ENCODE measurements at regions not wholly inside any gene's neighbourhood (a gene's known extent, or its start where the extent isn't known, plus 50 kb on each side); places are given as distances from the start of the nearest gene placed in this dataset.

DNA sequence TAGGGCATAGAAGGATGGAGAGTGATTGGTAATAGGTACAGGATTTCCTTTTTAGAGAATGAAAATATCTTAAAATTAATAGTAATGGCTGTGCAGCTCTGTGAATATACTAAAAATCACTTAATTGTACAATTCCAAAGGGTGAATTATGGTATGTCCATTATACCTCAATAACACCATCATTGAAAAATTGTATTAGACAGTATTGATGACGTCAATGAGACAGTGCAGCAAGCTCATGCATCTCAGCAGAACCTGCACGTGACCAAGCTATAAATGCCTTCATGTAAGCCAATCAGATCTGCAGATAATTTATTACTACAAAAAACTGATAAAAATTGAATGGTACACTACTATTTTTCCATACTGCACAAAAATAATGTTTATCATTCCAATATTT is 354.4 kb upstream of the CDH19 start:
- H3K4me1 ChIP-seq, result no peaks in the 10 kb centered on the region
- TF ChIP-seq, protein P1, sequence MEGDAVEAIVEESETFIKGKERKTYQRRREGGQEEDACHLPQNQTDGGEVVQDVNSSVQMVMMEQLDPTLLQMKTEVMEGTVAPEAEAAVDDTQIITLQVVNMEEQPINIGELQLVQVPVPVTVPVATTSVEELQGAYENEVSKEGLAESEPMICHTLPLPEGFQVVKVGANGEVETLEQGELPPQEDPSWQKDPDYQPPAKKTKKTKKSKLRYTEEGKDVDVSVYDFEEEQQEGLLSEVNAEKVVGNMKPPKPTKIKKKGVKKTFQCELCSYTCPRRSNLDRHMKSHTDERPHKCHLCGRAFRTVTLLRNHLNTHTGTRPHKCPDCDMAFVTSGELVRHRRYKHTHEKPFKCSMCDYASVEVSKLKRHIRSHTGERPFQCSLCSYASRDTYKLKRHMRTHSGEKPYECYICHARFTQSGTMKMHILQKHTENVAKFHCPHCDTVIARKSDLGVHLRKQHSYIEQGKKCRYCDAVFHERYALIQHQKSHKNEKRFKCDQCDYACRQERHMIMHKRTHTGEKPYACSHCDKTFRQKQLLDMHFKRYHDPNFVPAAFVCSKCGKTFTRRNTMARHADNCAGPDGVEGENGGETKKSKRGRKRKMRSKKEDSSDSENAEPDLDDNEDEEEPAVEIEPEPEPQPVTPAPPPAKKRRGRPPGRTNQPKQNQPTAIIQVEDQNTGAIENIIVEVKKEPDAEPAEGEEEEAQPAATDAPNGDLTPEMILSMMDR (IDR thresholded peaks at IDR 0.05), result no peak
- intact Hi-C loops (cut with DNase I), result no loop called here
- no peak overlapping the region for H3K27ac ChIP-seq
- ATAC-seq, result no peak
- WGBS, 3 donors, result 69 to 75% (median 73%) methylated on average over 2 of the region's 2 CpGs
- H3K4me3 ChIP-seq, result no peak overlapping the region
- H3K36me3 ChIP-seq (ENCODE audit: insufficient read depth in 1 of 2, low read depth in 1 of 2), result no peaks in the 10 kb centered on the region
- no peaks in the 10 kb centered on the region for H3K9me3 ChIP-seq
- no peak for DNase-seq
- no peaks in the 10 kb centered on the region for H3K27me3 ChIP-seq (ENCODE audit: insufficient read depth in 3 of 3, low read length in 2 of 3)

DNA sequence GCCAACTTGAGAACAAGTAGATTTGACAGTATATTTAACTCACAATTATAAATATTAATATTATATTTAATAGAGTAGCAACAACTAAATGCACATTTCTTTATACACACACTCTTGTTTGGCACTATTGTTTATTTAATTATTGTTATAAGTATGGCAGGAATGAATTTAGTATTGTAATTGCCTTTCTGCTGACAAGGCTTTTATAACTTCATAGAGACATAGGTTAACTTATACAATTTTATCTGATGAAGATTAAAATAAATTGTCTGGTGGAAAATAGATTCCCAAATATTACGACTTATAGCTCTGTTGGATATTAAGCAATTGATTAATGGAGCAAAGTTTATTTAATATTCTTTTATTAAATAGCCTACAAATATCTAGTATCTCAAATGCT is 347.9 kb upstream of the CDH19 start:
- intact Hi-C loops (cut with DNase I), result no loop called here
- no peaks in the 10 kb centered on the region for H3K27me3 ChIP-seq (ENCODE audit: insufficient read depth in 3 of 3, low read length in 2 of 3)
- no peaks in the 10 kb centered on the region for H3K4me1 ChIP-seq
- H3K27ac ChIP-seq, result no peak overlapping the region
- TF ChIP-seq, protein P1 (IDR thresholded peaks at IDR 0.05), result no peak
- 74 to 81% (median 80%) methylated on average over 1 of the region's 1 CpG for WGBS, 3 donors
- H3K4me3 ChIP-seq, result no peak overlapping the region
- H3K9me3 ChIP-seq, result no peaks in the 10 kb centered on the region
- ATAC-seq (no peak), DNase-seq (no peak)
- H3K36me3 ChIP-seq (ENCODE audit: insufficient read depth in 1 of 2, low read depth in 1 of 2), result no peaks in the 10 kb centered on the region

DNA sequence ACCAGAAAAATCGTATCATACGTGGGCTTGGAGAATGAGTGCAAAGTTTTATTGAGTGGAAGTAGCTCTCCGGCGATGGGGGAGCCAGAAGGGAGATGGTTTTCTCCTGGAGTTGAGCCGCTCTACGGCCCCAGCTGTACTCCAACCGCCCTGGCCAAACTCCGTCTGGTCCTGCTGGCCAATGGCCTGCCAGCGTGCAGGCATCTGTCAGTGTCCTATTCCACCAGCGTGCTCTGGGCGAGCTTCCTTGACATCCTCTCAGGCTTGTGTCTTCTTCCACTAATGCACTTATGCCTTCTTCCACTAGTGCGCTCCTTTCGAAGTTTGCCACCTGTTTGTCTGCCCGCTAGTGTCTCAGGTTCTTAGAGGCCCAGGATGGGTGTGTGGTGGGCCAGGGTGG is 345.5 kb upstream of the CDH19 start:
- TF ChIP-seq, protein P1 (IDR thresholded peaks at IDR 0.05), result no peak
- intact Hi-C loops (cut with DNase I), result no loop called here
- Histone ChIP-seq H3K4me3 (no peak overlapping the region), H3K27me3 (ENCODE audit: insufficient read depth in 3 of 3, low read length in 2 of 3) (no peaks in the 10 kb centered on the region), H3K4me1 (no peaks in the 10 kb centered on the region), H3K27ac (no peak overlapping the region), H3K36me3 (ENCODE audit: insufficient read depth in 1 of 2, low read depth in 1 of 2) (no peaks in the 10 kb centered on the region), H3K9me3 (no peaks in the 10 kb centered on the region)
- ATAC-seq (no peak), DNase-seq (no peak)
- WGBS, 3 donors, result 90 to 95% (median 92%) methylated on average over 14 of the region's 14 CpGs

DNA sequence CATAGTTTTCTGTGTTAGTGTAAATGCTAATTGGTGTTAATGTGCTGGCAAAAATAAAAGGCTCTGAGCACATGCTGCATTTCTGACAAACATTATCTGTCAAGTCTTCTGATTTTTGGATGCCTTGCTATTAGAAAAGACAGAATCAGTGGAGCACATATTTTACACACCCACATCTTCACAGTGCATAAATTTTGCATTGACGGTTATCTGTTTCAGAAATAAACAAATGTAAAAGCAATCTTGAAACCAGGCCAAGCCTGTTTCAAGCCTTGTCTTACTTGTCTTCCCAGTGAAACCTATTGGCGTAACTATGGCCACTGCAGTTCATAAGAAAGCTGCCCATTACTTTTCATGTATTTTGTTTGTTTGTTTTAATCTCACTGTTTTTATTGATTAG is 333.7 kb upstream of the CDH19 start:
- H3K27me3 ChIP-seq (ENCODE audit: insufficient read depth in 3 of 3, low read length in 2 of 3), result no peaks in the 10 kb centered on the region
- TF ChIP-seq, protein P1 (IDR thresholded peaks at IDR 0.05), result no peak
- no peak for DNase-seq
- no peak overlapping the region for H3K4me3 ChIP-seq
- 90 to 95% (median 94%) methylated on average over 2 of the region's 2 CpGs for WGBS, 3 donors
- H3K4me1 ChIP-seq, result no peaks in the 10 kb centered on the region
- ATAC-seq, result no peak
- intact Hi-C loops (cut with DNase I), result no loop called here
- no peak overlapping the region for H3K27ac ChIP-seq
- no peaks in the 10 kb centered on the region for H3K9me3 ChIP-seq
- H3K36me3 ChIP-seq (ENCODE audit: insufficient read depth in 1 of 2, low read depth in 1 of 2), result no peaks in the 10 kb centered on the region

DNA sequence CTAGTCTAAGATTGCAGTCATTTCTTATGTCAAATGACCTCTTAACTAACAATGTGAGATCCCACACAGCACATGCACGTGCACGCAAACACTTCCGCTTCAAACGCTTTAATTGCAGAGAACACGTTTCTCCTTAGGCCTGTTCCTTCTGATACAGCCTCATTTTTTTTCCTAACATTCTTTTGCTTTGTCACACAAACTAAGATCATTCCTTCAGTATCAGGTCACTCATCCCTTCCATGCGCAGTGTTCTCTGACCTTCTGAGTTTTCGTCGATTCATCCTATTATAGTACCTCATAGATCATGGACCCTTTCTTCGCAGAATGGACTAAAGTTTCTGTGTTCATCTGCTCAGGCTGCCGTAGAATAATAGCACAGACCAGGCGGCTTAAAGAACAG is 327.1 kb upstream of the CDH19 start:
- Histone ChIP-seq H3K27ac (no peak overlapping the region), H3K27me3 (ENCODE audit: insufficient read depth in 3 of 3, low read length in 2 of 3) (no peaks in the 10 kb centered on the region), H3K9me3 (no peaks in the 10 kb centered on the region), H3K36me3 (ENCODE audit: insufficient read depth in 1 of 2, low read depth in 1 of 2) (no peaks in the 10 kb centered on the region), H3K4me1 (no peaks in the 10 kb centered on the region), H3K4me3 (no peak overlapping the region)
- no peak for ATAC-seq
- TF ChIP-seq, protein P1 (IDR thresholded peaks at IDR 0.05), result no peak
- intact Hi-C loops (cut with DNase I), result no loop called here
- WGBS, 3 donors, result 87 to 90% (median 88%) methylated on average over 11 of the region's 11 CpGs
- no peak for DNase-seq
